Adrenal gland (tissue), 5 donors: ENCODE measurements at regions not wholly inside any gene's neighbourhood (a gene's known extent, or its start where the extent isn't known, plus 50 kb on each side); places are given as distances from the start of the nearest gene placed in this dataset.

ENCODE experiments used
- POLR2A ChIP-seq, 2 donors: fragments of 450-650 bp; IDR thresholded peaks; one replicate each; pipeline ENCODE4 v1.6.1; 2017; ENCODE audit warnings: antibody characterized with exemption in 2 of 2, mild to moderate bottlenecking in 2 of 2, moderate library complexity in 1 of 2
- TF ChIP-seq, protein P1 (sequence below), 6 experiments: fragments of 450-650 bp in 4 of 6; fragments of 200-600 bp in 2 of 6; sonication (generic) in 1 of 6; IDR thresholded peaks; 1 replicate in 5 of 6; 2 replicates in 1 of 6; pipeline versions ENCODE4 v1.5.1 to v1.8.0; 2016 to 2021; ENCODE audit warnings: antibody characterized with exemption in 6 of 6, mild to moderate bottlenecking in 2 of 6, moderate library complexity in 1 of 6
- donor health status: DM: no; HTN: no; CAD: no.

DNA sequence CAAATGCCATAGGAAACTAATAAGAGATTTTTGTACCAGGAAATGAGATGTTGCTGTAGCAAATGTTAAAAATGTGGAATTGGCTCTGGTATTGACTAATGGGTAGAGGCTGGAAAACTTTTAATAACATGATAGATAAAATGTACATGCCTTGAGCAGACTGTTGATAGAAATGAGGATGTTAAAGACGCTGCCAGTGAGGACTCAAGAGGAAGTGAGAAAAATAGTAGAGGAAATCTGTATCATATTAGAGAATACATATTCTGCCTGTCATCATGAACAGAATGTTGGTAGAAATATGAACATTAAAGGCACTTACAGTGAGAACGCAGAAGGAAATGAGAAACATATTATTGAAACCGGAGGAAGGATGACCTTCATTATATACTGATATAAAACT is 577.2 kb upstream of the HTR2C start:
- TF ChIP-seq, protein P1, sequence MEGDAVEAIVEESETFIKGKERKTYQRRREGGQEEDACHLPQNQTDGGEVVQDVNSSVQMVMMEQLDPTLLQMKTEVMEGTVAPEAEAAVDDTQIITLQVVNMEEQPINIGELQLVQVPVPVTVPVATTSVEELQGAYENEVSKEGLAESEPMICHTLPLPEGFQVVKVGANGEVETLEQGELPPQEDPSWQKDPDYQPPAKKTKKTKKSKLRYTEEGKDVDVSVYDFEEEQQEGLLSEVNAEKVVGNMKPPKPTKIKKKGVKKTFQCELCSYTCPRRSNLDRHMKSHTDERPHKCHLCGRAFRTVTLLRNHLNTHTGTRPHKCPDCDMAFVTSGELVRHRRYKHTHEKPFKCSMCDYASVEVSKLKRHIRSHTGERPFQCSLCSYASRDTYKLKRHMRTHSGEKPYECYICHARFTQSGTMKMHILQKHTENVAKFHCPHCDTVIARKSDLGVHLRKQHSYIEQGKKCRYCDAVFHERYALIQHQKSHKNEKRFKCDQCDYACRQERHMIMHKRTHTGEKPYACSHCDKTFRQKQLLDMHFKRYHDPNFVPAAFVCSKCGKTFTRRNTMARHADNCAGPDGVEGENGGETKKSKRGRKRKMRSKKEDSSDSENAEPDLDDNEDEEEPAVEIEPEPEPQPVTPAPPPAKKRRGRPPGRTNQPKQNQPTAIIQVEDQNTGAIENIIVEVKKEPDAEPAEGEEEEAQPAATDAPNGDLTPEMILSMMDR (IDR thresholded peaks at IDR 0.05) = no peak
- TF ChIP-seq POLR2A (IDR thresholded peaks at IDR 0.05) = no peak
